ENCODE measurements at regions not wholly inside any gene's neighbourhood (a gene's known extent, or its start where the extent isn't known, plus 50 kb on each side); places are given as distances from the start of the nearest gene placed in this dataset.
"Not testable (repeated sequence)": the region's sequence is repeated elsewhere in the genome, so short reads cannot be mapped to it uniquely, and the experiment has no call there.

DNA sequence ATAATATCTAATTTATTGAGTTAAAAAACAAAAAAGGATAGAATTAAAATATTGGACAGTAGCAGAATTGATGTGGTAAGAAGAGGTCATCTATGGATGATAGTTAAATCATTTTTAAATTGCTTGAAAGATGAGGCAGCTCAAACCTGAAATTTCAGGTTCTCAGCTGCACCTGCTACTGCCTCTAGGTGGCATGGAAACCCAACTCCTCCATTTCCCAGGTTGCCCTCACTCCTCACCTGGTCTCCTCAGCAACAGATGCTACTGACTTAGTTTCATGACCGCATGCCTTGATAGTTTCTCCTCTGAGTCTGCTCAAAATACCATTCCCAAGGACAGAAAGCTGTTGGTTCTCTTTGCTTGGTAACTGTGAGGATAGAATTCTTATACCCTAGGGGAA, 148.1 kb downstream of the ABHD5 start:
- no peak for DNase-seq

DNA sequence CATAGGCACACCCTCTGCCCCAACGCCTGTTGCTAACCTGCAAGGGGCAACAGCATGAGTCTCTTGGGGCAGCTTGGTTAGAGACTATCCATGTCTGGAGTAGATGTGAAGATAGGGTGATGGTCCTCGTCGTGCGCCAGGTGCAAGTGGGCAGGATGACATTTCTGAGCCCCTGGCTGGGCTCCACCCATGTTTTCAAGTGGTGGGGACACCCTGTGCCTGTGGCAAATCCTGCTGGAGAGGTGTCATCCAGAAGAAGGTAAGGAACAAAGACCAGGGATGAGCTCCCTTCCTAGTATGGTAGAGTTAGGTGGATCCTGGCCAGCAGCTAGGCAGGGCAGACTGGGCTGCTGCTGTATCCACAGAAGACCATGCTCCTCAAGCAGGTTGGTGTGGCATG, 152.6 kb downstream of the ABHD5 start:
- no peak for DNase-seq

DNA sequence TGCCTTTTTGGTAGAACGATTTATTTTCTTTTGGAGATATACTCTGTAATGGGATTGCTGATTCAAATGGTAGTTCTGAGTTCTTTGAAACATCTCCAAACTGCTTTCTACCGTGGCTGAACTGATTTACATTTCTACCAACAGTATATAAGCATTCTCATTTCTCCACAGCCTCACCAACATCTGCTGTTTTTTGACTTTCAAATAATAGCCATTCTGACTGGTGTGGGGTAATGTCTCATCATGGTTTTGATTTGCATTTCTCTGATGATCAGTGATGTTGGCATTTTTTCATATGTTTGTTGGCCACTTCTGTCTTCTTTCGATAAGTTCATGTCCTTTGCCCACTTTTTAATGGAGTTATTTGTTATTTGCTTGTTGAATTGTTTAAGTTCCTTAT, 154.0 kb downstream of the ABHD5 start:
- DNase-seq: no peak

DNA sequence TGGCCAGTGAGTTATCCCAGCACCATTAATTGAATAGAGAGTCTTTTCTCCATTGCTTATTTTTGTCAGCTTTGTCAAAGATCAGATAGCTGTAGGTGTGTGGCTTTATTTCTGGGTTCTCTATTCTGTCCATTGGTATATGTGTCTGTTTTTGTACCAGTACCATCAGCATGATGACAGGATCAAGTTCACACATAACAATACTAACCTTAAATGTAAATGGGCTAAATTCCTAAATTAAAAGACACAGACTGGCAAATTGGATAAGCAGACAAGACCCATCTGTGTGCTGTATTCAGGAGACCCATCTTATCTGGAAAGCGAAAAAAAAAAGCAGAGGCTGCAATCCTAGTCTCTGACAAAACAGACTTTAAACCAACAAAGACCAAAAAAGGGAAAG, 154.8 kb downstream of the ABHD5 start:
- not testable (repeated sequence) for DNase-seq

DNA sequence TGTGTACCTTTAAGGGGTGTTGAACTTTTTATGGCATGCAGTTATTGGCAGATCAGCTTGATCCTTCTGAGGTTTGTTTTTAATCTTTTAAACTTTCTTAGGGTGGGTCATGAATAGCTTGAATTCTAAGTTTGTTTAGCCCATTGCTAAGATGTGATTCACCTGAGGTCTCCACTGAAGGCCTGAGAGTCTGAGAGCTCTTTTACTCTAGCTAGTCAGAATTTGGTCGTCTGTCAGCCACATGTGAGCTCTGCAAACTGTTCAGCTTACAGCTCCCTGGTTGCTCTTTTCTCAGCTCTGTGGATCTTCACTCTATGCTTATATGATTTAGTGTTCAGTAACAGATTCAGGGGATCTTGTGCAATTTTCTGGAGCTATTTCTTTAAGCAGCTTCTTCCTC, 161.3 kb downstream of the ABHD5 start:
- no peak for DNase-seq

DNA sequence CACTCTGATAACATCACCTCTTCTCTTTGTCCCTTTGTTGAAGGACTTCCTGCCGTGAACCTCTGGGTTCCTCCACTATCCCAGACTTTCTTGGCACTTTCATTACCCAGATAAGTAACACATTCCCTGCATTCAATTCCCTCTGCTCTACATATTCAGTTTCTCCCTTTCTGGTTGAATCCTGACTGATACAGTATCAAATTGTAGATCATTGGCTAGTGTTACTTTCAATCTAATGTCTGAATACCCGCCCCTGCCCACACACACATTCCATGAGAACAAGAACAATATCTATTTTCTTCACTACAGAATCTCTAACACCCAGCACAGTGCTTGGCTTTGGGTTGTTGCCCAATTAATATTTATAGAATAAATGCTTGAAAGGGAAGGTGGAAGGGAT, 163.5 kb downstream of the ABHD5 start:
- DNase-seq: no peak

DNA sequence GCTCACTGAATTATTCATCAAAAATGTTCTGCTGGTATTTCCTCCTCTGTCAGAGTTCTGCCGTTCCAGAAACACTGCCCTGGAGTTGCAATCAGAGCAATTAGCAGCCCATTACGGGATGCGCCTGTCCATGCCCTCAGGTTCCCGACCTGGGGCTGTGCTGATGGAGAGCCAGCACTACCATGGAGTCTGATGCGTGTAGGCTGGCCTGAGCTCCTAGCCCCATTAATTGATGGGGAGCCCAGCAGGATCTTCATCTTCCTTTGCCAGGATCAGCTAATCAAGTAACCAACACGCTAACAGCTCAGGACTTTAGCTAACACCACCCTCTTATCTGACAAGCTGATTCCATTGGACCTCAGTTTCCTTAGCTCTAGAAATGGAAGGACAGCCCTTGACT, 164.2 kb downstream of the ABHD5 start:
- no peak for DNase-seq

DNA sequence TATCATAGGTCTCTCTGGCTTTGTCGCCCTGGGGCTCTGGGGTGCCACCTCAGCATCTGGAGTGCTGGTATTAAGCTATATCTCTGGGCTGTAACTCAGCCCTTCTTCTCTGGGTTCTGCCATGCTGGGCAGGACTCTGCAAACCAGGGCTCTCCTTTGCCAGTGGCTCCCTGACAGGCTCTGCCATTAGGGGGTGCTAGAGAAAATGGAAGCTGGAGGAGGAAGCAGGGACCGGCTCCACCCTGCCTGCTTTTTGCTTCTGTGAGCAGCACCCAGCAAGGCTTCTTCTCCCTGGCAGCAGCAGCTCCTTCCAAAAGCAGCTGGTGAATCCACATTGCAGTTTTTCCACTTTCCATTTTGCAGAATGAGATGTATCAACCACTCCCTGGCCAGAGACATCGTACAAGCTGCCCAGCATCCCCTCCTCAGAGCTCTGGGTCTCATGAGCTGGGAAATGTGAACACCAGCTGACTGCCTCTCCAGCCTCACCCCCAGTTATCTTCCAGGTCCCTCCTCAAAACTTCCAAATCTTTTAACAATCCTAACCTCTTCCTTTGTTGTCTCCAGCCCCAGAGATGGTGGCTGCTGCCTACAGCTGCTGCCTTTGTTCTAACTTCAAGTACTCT, 165.0 kb downstream of the ABHD5 start:
- peak; percentile 14 for DNase-seq

DNA sequence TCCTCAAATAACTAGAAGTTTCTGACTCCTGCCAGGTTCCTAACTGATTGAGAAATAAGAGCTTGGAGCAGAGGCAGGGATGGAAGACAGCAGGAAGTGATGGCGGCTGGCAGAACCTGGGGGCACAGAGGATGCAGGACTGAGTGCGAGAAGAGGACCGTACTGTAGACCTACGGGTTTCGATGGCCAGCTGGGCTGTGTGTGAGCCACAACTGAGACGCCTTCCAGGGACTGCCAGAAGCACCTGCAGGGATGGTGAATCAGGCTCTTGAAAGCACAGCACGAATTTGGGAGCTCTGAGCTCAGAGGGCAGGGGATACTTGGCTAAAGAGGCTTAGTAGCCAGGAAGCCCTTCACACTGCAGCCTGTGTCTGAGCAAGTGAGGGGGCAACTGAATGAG, 165.6 kb downstream of the ABHD5 start:
- DNase-seq: no peak

DNA sequence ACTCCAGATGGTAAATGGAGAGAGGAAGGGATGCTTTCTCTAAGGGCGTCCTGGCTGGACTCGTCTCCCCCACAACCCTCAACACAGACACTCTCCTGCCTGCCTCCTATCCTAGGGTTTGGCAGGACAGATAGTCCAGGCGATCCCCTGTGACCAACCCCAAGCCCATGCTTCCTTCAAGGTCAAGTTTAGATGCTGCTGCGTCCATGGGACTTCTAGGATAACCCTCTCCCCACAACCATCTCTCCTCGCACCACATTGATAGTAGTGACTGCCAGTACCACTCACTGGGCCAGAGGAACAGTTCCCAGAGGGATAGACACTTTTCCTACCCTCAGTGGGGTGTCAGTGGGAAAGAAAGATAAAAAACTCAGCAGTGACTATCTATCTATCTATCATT, 166.0 kb downstream of the ABHD5 start:
- DNase-seq: no peak

DNA sequence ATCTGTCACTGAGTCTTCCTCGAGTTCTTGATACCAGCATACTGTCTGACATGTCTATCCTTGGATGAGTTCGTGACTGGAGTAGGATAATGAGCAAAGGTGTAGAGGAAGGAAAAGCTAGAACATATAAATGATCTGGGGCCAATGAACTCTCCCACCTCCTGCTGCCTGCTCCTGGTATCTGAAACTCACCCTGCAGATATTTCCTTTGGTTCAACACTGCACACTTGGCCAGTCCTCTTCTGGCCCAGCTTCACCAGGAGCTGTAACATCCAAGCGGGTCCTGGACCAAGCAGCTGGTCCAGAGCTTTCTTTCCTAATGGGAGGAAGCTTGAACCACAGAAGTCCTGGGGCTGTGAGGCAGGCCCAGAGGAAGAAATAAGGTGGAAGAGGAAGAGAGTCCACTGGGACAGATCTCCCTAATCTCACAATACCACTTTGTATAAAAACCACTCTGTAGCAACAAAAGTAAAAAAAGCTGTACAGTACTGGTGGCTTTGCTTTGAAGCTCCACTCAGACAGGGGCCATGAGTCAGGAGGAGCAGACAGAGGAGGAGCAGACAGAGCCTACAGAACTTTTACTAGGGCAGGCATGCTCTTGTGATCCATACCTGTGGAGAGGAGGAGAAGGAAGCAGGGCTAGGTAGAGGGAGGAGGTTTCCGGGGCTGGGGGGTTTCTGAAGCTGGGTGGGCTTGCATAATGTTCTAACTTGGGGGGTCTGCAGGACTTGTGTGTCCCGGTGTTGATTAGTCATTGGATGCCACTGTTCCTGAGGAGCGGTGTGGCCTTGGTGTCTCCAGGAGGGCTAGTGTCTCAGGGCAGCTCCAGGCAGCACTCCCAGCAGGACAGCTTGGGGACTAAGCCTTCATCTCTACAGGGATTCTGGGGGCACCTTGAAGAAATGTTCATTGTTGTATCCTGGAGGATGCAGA, 166.9 kb downstream of the ABHD5 start:
- DNase-seq: no peak

DNA sequence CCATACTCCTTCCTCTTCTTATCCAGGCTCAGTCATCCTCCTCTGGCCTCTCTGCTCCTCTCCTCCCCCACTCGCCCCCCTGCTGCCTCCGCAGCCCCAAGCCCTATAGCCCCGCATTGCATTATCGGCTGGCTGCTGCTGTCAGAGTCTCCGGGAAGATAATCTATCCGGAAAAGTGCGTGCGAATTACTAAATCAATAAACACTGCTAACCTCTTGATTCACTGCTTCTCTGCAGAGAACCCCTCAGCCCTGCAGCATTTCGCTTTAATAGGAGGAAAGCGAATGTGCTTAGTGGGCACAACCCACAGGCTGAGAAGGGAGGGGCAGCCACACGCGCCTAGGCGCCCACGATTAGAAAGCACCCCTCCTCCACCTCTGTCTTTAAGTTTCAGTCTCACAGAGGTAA, 167.6 kb downstream of the ABHD5 start:
- DNase-seq: no peak

DNA sequence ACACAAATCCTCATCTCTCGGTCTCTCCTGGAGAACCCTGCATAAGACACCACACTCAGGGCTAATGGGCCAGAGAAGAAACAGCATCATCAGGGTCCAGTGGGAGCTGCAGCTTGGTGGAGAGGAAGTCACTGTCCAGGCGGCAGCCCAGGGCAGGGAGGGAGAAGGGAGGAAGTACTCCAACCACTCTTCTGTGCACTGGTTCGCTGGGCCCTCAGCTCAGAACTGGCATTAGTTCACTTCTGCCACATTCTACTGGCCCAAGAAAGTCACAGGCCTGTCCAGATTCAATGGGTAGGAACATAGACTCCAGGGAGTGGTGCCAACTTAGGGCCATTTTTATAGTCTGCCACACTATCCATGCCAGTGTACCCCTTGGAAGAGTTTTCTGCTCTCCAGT, 169.0 kb downstream of the ABHD5 start:
- DNase-seq: no peak

DNA sequence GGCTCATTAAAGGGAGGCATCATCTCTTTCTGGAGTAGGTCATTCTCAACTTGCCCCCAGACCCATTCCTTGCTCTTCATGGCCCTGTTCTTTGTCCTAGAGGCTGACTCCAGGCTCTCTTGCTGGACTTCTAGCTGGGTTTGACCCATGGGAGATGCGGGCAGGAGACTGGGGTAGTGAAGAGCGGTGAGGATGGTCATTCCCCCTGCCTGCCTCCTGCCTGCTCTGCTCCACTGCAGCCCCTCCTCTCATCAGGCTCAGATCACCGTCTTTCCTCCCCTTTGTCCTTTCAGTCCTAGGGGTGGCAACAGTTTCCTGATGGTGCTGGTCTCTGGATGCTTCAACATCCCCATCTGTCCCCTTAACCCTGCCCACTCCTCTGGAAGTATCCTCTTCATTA, 170.9 kb downstream of the ABHD5 start:
- DNase-seq: no peak

DNA sequence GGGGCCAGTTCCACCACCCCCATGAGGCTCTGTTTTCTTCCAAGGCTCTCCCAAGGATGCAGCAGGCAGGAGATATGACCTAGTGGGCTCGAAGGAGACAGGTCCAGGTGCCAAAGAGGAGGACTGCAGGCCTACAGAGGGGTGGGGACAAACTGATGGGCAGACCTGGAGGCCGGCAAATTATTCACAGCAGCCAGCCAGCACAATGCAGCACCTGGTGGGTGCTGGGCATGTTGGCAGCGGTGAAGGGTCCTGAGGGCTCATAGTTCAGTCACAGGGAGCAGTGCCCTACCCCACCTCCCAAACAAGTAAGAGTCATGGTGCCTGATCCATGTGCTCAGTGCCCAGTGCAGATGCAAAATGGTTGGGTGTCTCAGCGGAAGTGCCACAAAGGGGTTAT, 171.7 kb downstream of the ABHD5 start:
- no peak for DNase-seq

DNA sequence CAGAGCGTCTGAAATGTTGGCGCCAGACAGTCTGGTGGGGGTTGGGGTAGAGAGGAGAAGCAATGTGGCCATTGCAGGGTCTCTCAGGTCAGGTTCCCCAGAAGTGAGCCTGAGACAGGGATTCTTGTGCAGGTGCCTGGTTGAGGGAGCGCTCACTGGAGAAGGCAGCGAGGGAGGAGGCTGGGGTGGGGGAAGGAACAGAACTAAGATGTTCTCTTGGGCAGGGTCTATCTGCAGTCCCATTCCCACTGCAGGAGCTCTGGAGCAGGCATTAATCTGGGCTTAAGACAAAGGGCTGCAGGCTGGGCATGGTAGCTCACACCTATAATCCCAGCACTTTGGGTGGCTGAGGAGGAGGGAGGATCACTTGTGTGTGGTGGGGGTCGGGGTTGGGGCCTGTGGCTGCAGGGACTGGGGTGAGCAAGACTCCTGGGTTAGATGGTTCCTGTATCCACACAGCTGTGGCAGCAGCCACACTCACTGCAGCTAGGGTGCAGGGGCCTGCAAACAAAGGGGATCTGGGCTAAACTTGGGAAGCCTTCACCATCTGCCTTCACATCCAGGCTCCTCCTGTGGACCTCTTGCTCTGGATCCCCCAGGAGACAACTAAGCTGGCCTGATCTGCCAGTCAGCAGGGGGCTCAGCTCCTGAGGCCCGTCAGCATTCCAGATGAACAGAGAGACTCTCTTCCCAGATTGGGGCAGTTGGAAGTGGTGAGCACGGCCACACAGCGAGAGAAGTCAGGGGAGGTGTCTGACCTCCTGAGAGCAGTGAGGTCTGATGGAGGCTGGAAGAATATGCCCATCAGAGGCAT, 172.5 kb downstream of the ABHD5 start:
- no peak for DNase-seq

DNA sequence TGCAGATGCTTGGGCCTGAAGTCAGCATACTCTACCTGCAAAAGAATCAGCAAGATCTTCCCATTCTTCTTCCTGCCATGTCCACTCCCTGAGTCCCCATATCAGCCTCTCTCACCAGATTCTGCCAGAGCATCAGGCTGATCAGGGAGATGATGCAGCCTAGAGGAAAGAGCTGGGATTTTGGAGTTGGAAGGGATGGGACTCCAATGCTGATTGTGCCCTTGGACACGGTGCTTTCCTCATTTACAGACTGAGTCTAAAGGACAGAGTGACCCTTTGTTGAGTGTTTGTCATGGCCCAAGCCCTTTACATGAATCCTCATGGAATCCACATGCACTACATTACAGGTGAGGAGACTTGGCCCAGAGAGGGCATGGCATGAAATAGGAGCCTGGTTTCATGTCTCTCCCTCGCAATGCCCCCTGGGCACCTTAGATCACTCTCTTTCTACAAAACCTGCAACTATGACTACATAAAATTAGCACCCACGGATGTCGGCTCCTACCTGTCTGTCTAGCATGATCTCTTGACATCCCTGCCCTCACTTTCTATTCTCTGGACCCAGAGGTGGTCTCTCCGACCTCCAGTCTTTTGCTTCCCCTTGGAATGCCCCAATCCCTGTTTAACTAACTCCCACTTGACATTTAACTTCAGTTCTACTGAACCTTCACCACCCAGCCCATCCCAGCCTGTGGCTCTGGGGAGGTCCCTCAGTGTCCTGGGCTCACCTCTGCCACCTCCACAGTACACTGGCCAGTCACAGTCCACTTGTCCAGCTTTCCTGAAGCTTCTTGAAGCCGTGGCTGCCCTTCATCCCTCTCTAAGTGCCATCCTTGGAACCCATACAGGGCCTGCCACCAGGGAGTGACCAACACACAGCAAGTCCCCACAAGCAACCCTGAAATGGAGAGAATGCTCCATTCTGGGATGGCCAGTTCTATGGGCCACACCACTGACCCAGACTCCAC, 173.5 kb downstream of the ABHD5 start:
- DNase-seq: no peak

DNA sequence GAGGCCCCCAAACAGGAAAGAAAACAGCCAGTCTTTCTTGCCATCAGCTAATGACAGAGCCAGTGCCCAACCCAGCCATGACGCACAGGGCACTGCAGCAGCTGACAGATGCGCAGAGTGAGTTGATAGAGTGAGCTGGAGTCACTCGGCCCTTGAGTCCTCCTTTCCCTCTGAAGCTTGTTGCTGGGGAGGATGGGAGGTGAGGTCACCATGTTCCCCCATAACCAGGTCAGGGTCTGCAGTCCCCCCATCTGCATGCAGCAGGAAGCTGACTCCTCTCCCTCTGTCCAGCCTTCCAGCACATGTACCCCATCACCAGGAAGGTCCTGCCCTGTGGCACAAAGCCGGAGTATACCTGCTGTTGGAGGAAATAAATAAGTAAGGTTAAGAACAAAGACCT, 174.6 kb downstream of the ABHD5 start:
- no peak for DNase-seq

DNA sequence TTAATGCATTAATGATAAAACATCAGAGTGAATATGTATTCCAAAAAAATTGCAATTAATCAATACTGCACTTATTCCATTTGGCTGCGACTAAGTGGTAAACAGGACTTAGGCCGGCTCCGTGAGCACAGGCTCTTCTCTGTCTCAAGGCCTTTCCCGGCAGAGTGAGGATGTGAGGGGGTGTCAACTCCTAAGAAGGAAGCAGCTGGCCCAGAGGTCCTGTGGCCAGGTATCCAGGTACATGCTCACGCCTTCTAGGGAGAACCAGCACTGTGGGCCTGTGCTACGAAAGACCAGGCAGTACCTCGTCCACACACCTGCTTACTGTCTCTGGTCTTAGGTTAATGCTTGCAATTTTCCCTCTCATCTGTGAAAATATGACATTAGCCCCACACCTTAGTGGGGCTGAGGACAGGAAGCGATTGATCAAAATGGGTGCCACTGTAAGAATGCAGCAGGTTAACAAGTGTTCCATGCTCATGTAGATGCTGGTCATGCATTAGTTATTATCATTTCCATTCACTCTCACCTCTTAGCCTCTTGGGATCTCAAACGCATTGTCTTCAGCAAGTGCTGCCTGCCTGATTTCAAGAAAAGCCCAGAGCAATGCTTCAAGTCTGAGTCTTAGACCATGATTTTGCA, 175.3 kb downstream of the ABHD5 start:
- DNase-seq: no peak

DNA sequence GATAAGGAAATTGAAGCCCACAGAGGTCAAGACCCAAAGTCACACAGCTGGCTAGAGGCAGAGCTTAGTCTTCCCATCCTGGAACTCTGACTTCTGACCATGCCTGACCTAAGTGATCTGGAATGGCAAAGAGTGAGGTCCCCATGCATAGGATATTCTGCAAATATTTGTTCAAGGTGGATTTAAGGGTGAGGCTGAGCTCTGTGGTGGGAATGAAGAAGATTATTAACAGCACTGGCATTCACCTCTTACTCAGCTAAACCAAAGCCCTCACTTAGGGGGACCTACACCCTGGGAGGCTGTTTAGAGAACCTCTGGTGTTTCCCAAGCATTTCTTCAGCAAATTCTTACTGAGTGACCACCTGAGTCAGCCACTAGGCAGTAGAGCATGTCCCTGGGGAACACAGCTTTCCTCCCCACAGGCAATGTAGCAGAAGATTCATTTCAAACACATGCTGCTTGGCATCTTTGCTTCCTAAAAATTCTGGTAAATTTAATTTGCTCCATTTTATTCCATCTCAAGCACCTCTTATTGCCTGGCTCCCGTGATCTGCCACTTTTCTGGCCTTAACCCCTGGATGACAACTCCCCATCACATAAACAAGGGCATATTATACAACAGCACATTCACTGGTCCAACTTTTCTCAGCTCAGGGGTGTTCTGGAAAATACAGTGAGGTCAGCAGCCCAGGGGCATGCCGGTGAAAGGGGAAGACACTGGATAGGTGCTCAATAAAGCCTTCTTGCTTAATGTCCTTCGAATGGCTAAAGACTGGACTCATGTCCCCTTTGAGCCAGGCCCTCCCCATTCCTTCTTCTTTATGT, 176.0 kb downstream of the ABHD5 start:
- no peak for DNase-seq

DNA sequence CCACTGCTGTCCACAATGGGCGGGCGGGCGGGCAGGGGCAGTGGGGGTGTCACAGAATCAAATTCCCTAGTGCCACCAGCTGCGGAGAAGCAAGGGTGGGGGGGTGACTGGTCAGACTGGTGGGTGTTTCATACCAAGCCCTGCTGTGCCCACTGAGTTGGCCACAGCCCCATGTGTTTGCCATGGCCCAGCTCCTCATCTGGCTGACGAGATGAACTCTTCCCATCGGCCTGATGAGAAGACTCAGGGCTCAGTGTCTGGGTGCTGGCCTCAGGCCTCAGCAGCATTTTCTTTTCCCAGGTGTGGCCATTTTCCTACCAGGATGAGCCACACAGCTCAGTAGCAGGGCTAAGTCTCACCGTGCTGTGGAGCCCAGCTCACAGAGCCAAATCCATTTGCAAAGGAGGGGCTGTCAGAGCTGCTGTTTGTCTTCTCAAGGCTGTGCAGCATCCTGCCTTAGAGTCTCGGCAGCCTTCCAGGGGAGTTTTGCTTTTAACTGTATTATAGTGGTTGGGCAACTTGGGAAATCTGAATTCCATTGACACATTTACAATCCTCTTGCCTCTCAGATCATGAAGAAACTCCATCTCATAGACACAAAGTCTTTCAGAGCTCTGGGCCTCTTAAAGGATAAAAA, 176.8 kb downstream of the ABHD5 start:
- DNase-seq: no peak

Measured in CD4-positive, alpha-beta T cell treated with Interleukin-12 subunit alpha and Interleukin-12 subunit beta, for 1 hour (primary cell).